ENCODE measurements at regions not wholly inside any gene's neighbourhood (a gene's known extent, or its start where the extent isn't known, plus 50 kb on each side); places are given as distances from the start of the nearest gene placed in this dataset.

DNA sequence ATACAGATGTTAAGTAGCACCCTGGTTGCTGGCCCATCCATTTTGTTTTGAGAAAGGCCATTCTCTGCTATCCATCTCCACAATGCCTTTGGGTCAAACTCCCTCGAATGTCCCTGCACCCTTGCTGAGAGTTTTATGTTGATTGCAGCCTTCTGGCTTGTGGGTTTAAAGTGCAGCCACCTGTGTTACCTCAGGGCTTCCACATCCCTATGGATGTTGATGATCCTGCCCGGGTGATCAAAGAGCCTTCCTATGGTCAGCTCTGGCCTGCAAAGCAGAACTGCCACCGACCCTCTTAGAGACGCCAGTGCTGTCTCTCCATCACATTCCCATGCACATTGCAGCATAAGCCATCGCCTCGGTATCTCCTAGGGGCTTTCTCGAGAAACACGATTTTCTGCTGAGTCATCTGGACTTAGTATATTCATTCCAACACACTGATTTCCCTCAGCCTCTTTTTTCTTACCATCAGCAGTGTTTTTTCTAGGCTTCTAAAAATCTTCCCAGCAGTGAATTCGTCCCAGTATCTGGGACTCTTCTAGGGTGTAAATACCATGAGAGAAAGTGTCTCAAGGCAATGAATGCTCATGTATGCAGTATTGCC is 585.7 kb upstream of the TMEM132C start:
- DNase-seq (ENCODE audit: low read depth in 3 of 3, low spot score in 2 of 3) = no peak

- no peak for DNase-seq (ENCODE audit: low read depth in 3 of 3, low spot score in 2 of 3)
Observed at GRCh38 chr12:127685491-127685890, 581.5 kb upstream of the TMEM132C start.

DNA sequence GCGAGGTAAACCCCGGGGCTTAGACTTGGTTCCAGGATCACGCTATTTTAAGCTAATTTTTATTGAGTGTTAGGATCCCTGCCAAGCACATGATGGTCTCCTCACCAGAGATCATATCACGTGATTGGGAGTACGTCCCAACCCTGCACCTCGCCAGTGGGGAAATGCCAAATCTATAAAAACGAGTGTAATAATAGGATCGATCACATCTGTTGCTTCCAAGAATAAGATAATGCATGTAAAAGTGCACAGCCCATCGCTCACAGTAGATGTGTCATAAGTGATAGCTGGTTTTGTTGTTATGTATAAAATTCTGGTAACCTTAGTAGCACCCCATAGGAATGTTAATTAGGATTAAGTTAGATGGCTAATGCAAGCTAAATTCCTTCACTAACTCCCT is 581.0 kb upstream of the TMEM132C start:
- DNase-seq (ENCODE audit: low read depth in 3 of 3, low spot score in 2 of 3) = no peak

- no peak for DNase-seq (ENCODE audit: low read depth in 3 of 3, low spot score in 2 of 3)
Observed at GRCh38 chr12:127687181-127687580, 579.8 kb upstream of the TMEM132C start.

DNA sequence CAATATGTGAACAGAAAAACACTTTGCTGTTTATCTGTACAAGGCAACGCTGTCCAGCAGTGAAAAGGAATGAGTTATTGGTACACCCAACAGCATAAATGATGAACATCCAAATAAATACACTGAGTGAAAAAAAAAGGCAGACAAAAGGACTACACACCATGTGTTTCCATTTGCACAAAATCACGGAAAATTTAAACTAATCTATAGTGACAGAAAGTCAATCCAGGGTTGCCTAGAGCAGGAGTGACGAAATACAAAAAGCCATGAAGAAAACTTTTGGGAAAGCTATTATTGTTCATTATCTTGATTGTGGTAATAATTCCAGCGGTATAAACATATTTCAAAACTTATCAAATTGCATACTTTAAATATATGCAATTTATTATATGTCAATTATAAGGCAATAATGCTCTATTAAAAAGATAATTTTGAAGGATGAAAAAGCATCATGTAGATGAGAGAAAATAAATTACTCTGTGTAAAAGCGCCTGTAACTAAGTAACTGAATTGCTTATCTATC is 578.0 kb upstream of the TMEM132C start:
- DNase-seq (ENCODE audit: low read depth in 3 of 3, low spot score in 2 of 3) = no peak

GRCh38 chr12:127690161-127690560 is 576.8 kb upstream of the TMEM132C start:
- no peak for DNase-seq (ENCODE audit: low read depth in 3 of 3, low spot score in 2 of 3)

DNA sequence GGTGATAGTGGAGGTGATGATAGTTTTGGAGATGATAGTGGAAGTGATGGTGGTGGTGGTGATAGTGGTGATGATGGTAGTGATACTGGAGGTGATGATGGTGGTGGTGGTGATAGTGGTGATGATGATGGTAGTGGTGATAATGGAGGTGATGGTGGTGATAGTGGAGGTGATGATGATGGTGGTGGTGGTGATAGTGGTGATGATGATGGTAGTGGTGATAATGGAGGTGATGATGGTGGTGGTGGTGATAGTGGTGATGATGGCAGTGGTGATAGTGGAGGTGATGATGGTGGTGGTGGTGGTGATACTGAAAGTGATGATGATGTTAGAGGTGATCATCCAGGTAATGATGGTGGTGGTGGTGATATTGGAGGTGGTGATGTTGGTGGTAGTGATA is 570.0 kb upstream of the TMEM132C start:
- DNase-seq (ENCODE audit: low read depth in 3 of 3, low spot score in 2 of 3) = no peak

DNA sequence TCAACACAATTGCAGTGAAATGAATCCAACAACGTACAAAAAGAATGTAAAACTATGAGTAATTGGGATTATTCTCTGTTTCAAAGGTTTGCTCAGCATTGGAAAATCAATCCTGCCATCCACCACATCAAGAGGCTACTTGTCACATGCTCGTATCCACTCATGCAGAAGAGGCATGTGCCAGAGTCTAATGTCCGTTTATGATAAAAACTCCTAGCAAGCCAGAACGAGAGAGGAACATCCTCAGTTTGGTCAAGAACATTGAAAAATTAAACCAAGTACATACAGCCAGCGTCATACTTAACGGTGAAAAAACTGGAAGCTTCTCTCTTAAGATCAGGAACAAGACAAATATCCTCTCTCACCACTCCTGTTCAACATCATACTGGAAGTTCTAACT is 563.9 kb upstream of the TMEM132C start:
- no peak for DNase-seq (ENCODE audit: low read depth in 3 of 3, low spot score in 2 of 3)

- no peak for DNase-seq (ENCODE audit: low read depth in 3 of 3, low spot score in 2 of 3)
Observed at GRCh38 chr12:127711108-127711507, 555.9 kb upstream of the TMEM132C start.

DNA sequence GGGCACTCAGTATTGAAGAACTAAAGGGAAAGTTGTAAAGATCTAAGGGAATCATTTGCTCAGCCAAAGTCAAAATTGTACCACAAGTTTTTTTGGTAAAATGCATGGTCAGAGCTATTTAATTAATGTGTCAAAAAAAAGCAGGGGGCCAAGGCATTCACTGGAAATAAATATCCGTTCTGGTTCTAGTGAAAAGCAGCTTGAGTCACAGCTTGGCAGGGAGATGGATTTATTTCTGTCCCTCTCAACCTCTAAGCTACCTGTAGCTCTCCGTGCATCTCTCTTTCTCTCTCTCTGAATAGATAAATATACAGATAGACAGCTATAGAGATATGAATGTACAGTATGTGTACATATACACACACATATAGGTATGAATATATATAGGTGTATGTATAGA is 554.4 kb upstream of the TMEM132C start:
- DNase-seq (ENCODE audit: low read depth in 3 of 3, low spot score in 2 of 3) = no peak

GRCh38 chr12:127716166-127716565 is 550.8 kb upstream of the TMEM132C start:
- DNase-seq (ENCODE audit: low read depth in 3 of 3, low spot score in 2 of 3) = no peak

- no peak for DNase-seq (ENCODE audit: low read depth in 3 of 3, low spot score in 2 of 3)
Observed at GRCh38 chr12:127717278-127717677, 549.7 kb upstream of the TMEM132C start.

DNA sequence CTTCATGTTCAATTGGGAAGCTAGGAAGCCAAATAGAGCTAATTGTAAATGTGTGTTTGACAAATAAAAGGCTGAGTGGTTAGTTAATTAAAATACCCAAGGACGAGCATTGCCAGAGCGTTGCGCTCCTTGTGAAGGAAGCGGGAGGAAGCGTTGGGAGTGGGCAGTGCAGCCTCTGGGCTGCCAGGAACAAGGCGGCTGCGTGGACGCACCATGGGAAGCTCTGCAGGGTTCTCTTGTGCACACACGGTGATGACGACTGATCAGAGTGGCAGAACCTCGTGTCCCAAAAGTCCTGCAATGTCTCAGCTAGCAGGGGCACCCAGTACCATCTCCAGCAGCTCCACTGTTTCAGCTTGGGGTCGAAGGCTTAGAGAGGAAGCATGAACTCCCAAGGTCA is 546.6 kb upstream of the TMEM132C start:
- no peak for DNase-seq (ENCODE audit: low read depth in 3 of 3, low spot score in 2 of 3)

GRCh38 chr12:127722611-127723010 is 544.4 kb upstream of the TMEM132C start:
- no peak for DNase-seq (ENCODE audit: low read depth in 3 of 3, low spot score in 2 of 3)

- DNase-seq (ENCODE audit: low read depth in 3 of 3, low spot score in 2 of 3) = no peak
Observed at GRCh38 chr12:127723251-127723650, 543.7 kb upstream of the TMEM132C start.

DNA sequence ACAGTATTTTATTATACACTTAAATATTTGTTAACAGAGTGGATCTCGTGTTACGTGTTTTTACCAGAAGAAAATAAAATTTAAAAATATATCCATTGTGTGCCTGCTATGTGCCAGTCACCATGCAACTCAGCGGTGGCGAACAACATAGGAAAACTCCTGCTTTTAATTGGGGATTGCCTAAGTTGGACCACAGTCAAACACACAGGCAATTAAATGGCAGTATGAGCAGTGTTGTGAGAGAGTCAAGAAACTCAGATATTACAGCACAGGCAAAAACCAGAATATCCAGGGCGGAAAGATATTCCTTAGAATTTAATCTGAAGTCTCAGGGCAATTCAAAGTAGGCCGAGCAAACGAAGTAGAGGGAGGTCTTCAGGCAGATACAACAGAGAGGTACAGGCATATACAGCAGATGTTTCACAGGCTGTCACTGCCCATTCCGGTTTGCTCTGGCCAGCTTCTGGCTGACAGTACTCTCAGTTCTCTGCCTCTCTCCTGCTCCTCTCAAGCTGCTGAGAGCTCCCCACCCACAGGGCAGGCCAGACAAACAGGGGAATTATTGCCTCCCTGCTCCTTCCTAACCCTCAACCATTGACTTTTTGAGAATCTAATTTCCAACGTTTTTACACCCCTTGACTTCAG is 540.2 kb upstream of the TMEM132C start:
- no peak for DNase-seq (ENCODE audit: low read depth in 3 of 3, low spot score in 2 of 3)

- DNase-seq (ENCODE audit: low read depth in 3 of 3, low spot score in 2 of 3) = no peak
Observed at GRCh38 chr12:127728285-127728684, 538.7 kb upstream of the TMEM132C start.

DNA sequence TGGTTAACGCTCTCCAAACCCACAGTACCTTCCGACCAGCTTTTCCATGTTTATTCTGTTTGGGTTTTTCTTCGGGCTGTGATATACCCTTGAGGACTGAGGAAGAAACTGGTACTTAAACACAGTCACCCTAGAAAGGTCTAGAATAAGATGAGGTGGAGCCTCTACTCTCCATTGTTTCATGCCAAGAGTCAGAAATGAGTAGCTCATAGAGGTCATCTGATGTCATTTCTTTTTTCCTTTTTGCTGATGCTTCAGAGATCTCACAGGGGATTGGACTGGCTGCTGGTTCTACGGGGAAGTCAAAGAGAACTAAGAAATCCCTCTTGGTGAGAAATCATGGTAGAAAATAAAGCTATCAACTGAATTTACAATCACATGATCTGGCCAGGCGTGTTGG is 538.2 kb upstream of the TMEM132C start:
- DNase-seq (ENCODE audit: low read depth in 3 of 3, low spot score in 2 of 3) = no peak

GRCh38 chr12:127729381-127729780 is 537.6 kb upstream of the TMEM132C start:
- no peak for DNase-seq (ENCODE audit: low read depth in 3 of 3, low spot score in 2 of 3)

- DNase-seq (ENCODE audit: low read depth in 3 of 3, low spot score in 2 of 3) = no peak
Observed at GRCh38 chr12:127731657-127732056, 535.3 kb upstream of the TMEM132C start.

- DNase-seq (ENCODE audit: low read depth in 3 of 3, low spot score in 2 of 3) = no peak
Observed at GRCh38 chr12:127742231-127742630, 524.7 kb upstream of the TMEM132C start.

GRCh38 chr12:127745469-127746212 is 521.3 kb upstream of the TMEM132C start:
- DNase-seq (ENCODE audit: low read depth in 3 of 3, low spot score in 2 of 3) = no peak
